RWPE2 (cell line): ENCODE measurements at regions not wholly inside any gene's neighbourhood (a gene's known extent, or its start where the extent isn't known, plus 50 kb on each side); places are given as distances from the start of the nearest gene placed in this dataset.
"Not testable (repeated sequence)": the region's sequence is repeated elsewhere in the genome, so short reads cannot be mapped to it uniquely, and the experiment has no call there.

Experiments used
- ATAC-seq: fragments of 200-7000 bp; cut with Tn5 transposase; 3 replicates; pipeline ENCODE4 v1.9.1; 2021; ENCODE audit warnings: low read depth
- DNase-seq: peaks from one replicate; pipeline ENCODE4 v3.0.0-alpha.2; 2020; ENCODE audit warnings: low spot score
- H3K27ac ChIP-seq: fragments of 450-650 bp; 2 replicates; pipeline ENCODE4 v1.5.1; 2017; ENCODE audit warnings: mild to moderate bottlenecking; ENCODE audit not compliant: poor library complexity, severe bottlenecking
- H3K27me3 ChIP-seq: fragments of 250-450 bp; sonication (Bioruptor Pico); 2 replicates; pipeline ENCODE4 v1.5.1; 2021; ENCODE audit warnings: mild to moderate bottlenecking, moderate library complexity; ENCODE audit not compliant: insufficient read depth, poor library complexity, severe bottlenecking
- H3K36me3 ChIP-seq: fragments of 250-450 bp; sonication (Bioruptor Pico); 2 replicates; pipeline ENCODE4 v1.5.1; 2020; ENCODE audit warnings: low read depth, mild to moderate bottlenecking, moderate library complexity
- H3K4me1 ChIP-seq: fragments of 250-450 bp; sonication (Bioruptor Pico); 2 replicates; pipeline ENCODE4 v1.5.1; 2021; ENCODE audit warnings: mild to moderate bottlenecking, moderate library complexity; ENCODE audit not compliant: insufficient read depth, poor library complexity, severe bottlenecking
- H3K4me3 ChIP-seq: fragments of 250-450 bp; sonication (Bioruptor Pico); 2 replicates; pipeline ENCODE4 v1.5.1; 2021; ENCODE audit warnings: mild to moderate bottlenecking, moderate library complexity; ENCODE audit not compliant: severe bottlenecking
- H3K9me3 ChIP-seq: fragments of 250-450 bp; sonication (Bioruptor Pico); 2 replicates; pipeline ENCODE4 v1.5.1; 2021; ENCODE audit warnings: mild to moderate bottlenecking, moderate library complexity; ENCODE audit not compliant: severe bottlenecking
- TF ChIP-seq, protein P1 (sequence below): fragments of 450-650 bp; IDR thresholded peaks from one replicate; pipeline ENCODE4 v1.5.1; 2017; ENCODE audit warnings: mild to moderate bottlenecking, moderate library complexity; ENCODE audit not compliant: poor library complexity, severe bottlenecking

DNA sequence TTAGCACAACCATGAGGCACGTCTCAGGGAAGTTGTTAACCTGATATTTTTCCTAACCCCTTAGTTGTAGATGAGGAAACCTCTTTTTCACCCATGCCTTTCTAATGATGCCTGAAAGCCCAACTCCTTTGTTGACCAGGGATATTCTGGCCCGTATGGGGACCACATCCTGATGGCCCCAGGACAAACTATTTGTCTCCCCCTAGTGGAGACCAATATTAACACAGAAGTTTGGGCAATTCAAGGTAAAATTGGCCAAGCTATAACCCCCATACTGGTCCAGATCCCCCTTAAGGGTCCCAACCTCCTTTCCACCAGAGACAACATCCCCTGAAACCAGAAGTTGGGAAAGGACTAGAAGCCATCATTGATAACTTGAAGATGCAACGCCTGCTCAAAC is 893.3 kb downstream of the SORCS1 start:
- no peak overlapping the region for H3K4me3 ChIP-seq
- no peaks in the 10 kb centered on the region for H3K36me3 ChIP-seq
- H3K27me3 ChIP-seq = no peaks in the 10 kb centered on the region
- H3K27ac ChIP-seq = no peak overlapping the region
- H3K4me1 ChIP-seq = no peaks in the 10 kb centered on the region
- DNase-seq = no peak
- TF ChIP-seq, protein P1, sequence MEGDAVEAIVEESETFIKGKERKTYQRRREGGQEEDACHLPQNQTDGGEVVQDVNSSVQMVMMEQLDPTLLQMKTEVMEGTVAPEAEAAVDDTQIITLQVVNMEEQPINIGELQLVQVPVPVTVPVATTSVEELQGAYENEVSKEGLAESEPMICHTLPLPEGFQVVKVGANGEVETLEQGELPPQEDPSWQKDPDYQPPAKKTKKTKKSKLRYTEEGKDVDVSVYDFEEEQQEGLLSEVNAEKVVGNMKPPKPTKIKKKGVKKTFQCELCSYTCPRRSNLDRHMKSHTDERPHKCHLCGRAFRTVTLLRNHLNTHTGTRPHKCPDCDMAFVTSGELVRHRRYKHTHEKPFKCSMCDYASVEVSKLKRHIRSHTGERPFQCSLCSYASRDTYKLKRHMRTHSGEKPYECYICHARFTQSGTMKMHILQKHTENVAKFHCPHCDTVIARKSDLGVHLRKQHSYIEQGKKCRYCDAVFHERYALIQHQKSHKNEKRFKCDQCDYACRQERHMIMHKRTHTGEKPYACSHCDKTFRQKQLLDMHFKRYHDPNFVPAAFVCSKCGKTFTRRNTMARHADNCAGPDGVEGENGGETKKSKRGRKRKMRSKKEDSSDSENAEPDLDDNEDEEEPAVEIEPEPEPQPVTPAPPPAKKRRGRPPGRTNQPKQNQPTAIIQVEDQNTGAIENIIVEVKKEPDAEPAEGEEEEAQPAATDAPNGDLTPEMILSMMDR = no peak
- H3K9me3 ChIP-seq = no peaks in the 10 kb centered on the region
- ATAC-seq = no peak

DNA sequence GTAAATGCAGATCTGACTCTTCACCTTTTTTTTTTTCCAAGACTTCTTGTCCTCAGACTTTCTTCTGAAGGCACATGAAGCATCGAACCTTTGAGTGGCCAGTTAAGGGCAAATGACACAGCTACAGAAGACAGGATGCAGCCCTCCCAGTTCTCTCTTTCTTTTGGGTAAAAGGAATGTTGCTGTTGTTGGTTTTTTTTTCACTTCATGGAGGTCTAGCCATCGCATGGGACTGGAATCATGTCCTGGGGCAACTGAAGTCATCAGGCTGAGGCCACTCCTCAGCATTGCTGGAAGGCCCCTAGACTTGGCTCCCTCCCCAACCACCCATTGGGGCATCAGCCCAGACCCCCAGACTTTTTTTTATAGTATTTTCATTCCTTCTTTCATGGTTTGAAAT is 896.5 kb downstream of the SORCS1 start:
- no peak for ATAC-seq

DNA sequence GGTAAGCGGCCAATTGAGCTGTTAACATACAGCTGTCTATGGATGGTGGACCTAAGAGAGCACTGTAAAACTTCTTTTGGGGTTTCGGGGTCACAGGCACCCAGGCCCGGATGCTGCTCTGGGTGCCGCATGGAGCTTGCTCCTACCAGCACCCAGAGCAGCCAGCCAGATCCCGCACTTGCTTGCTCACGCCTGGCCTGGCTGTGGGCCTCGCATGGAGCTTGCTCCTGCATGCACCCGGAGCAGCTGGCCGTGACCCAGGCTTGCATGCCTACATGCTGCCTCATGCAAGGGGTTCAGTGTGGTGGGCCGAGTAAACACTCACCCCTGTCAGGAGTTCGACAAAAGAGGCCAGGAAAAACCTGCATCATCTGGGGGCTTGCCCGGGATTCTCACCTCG is 896.9 kb downstream of the SORCS1 start:
- Histone ChIP-seq H3K9me3 (no peaks in the 10 kb centered on the region), H3K27ac (no peak overlapping the region), H3K4me1 (no peaks in the 10 kb centered on the region), H3K4me3 (no peak overlapping the region), H3K27me3 (no peaks in the 10 kb centered on the region), H3K36me3 (no peaks in the 10 kb centered on the region)
- TF ChIP-seq, protein P1 = no peak
- no peak for ATAC-seq
- no peak for DNase-seq

More for the DNA sequence above, 896.5 kb downstream of the SORCS1 start:
- Histone ChIP-seq H3K4me3 (no peak overlapping the region), H3K9me3 (no peaks in the 10 kb centered on the region), H3K27me3 (no peaks in the 10 kb centered on the region), H3K4me1 (no peaks in the 10 kb centered on the region), H3K36me3 (no peaks in the 10 kb centered on the region), H3K27ac (no peak overlapping the region)
- TF ChIP-seq, protein P1 = no peak
- DNase-seq = no peak

DNA sequence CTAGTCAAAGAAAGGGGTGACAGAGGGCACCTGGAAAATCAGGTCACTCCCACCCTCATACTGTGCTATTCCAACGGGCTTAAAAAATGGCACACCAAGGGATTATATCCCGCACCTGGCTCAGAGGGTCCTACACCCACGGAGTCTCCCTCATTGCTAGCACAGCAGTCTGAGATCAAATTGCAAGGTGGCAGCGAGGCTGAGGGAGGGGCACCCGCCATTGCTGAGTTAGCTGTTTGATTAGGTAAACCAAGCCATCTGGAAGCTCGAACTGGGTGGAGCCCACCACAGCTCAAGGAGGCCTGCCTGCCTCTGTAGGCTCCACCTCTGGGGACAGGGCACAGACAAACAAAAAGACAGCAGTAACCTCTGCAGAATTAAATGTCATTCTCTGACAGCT is 907.1 kb downstream of the SORCS1 start:
- H3K27me3 ChIP-seq, ATAC-seq, H3K9me3 ChIP-seq, H3K27ac ChIP-seq, DNase-seq, H3K4me1 ChIP-seq, H3K36me3 ChIP-seq, H3K4me3 ChIP-seq: not testable (repeated sequence)

DNA sequence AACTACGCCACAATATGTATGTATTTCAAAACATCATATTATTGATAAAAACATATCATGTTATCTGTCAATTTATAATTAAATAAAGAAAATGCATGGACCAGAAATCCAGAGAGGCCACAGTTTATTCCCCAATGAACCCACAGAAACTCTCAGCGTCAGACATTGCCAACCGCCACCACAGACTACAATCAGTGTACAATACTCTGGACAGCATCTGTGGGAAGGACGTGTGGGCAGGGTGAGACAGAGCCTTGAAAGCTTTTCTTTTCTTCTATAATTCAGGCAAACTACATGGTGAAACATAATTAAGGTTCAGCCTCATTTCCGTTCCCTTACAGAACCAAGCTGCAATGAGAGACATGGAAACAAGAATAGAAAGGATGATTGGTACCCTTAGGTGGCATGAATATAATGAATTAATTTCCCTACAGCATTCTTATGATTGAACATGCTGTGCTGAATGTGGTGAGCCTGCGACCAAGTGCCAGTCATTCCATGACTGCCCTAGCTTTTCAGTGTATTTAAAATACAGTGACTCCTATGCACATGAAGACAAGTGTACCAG is 909.3 kb downstream of the SORCS1 start:
- no peak overlapping the region for H3K4me3 ChIP-seq

More for the DNA sequence above, 909.3 kb downstream of the SORCS1 start:
- TF ChIP-seq, protein P1 = no peak
- ATAC-seq (no peak), DNase-seq (no peak)
- Histone ChIP-seq H3K27ac (no peak overlapping the region), H3K4me1 (no peaks in the 10 kb centered on the region), H3K27me3 (no peaks in the 10 kb centered on the region), H3K9me3 (no peaks in the 10 kb centered on the region), H3K36me3 (no peaks in the 10 kb centered on the region)
